GM12865 (cell line): ENCODE measurements at regions not wholly inside any gene's neighbourhood (a gene's known extent, or its start where the extent isn't known, plus 50 kb on each side); places are given as distances from the start of the nearest gene placed in this dataset.

Experiments used
- DNase-seq: peaks from one replicate; pipeline ENCODE4 v3.0.0; 2010; ENCODE audit warnings: low read depth
- H3K4me3 ChIP-seq: 2 replicates; pipeline ENCODE4 v1.5.1; 2011; ENCODE audit warnings: mild to moderate bottlenecking, low read depth, low read length, control low read depth
- CTCF ChIP-seq: IDR thresholded peaks from 2 replicates; pipeline ENCODE4 v1.5.1; 2011; ENCODE audit warnings: low read length, control low read depth, low read depth, inconsistent platforms; ENCODE audit not compliant: insufficient read depth; ENCODE audit errors: missing control alignments

GRCh38 chr2:42842466-42842865 lies 50.1 kb upstream of the HAAO start:
- H3K4me3 ChIP-seq, result no peak overlapping the region
- DNase-seq, result no peak
- no peak for TF ChIP-seq CTCF
